HG03139 (cell line): ENCODE measurements at regions not wholly inside any gene's neighbourhood (a gene's known extent, or its start where the extent isn't known, plus 50 kb on each side); places are given as distances from the start of the nearest gene placed in this dataset.
"Not testable (repeated sequence)": the region's sequence is repeated elsewhere in the genome, so short reads cannot be mapped to it uniquely, and the experiment has no call there.

Experiments
- ATAC-seq: cut with Tn5 transposase; IDR thresholded peaks from one replicate; pipeline ENCODE4 v1.9.1; 2021; ENCODE audit not compliant: unreplicated experiment

DNA sequence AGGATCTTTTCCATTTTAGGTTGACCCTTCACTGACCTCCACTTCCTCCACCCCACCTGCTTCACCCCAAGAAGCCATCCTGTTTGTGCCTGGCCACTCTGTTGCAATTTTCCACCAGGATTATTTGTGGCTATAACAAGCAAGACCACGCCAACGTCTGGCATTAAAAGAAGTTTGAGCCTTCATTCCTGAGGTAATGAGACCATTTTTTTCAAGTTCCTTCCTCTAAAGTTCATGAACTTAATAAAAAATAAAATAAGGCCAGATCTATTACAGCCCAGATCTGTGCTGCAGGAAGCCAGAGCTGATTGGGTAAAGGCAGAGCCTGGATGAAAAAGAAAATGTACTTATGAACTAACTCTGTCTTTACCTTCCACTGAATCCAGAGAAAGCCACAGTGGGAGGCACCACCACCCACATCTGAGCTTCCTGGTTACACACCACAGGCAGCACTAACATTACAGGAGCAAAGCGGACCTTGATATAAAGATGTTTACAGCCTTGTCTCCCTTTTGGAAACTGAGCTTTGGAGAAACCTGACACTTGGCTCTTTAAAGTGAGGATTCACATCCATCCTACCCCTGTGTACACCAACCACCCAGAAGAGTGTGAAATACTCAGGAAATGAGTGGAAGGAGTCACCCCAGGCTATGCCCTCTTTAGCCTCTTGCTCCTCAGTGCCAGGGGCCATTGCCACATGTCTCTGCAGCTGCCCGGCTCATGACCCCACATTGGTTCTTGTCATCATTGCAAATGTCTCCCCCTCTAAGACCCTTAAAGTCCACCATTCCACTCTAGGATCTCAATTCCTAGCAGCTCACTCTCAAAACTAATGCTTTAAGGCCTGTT is 293.6 kb downstream of the PLPP3 start:
- no peak for ATAC-seq

DNA sequence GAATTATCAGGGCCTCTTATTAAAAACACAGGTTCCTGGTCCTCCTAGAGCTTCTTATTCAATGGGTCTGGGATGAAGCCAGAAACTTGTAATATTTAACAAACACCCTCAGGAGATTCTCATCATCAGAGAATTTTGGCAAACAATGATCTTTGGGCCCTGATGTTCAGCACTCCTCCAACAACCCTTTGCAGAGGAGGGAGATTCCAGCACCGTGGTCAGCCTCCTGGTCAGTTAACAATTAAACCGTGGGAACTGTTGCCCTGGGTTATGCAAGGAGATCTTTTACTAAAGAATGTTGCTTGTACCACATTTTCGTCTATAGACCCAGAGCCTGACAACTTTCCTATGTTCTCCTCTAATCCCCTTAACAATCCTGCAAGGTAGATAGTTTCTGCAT is 294.4 kb downstream of the PLPP3 start:
- no peak for ATAC-seq

DNA sequence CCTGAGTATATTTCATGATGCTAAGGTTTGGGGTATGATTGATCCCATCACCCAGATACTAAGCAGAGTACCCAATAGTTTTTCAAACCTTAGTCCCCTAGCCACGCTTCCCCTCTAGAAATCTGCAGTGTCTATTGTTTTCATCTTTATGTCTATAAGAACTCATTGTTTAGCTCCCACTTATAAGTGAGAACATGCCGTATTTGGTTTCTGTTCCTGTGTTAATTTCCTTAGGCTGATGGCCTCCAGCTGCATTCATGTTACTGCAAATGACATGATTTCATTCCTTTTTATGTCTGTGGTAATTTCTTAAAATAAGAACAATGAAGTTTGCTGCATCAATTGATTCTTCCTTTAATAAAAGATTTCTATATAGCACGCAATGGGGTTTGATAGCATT is 301.3 kb downstream of the PLPP3 start:
- ATAC-seq = no peak

DNA sequence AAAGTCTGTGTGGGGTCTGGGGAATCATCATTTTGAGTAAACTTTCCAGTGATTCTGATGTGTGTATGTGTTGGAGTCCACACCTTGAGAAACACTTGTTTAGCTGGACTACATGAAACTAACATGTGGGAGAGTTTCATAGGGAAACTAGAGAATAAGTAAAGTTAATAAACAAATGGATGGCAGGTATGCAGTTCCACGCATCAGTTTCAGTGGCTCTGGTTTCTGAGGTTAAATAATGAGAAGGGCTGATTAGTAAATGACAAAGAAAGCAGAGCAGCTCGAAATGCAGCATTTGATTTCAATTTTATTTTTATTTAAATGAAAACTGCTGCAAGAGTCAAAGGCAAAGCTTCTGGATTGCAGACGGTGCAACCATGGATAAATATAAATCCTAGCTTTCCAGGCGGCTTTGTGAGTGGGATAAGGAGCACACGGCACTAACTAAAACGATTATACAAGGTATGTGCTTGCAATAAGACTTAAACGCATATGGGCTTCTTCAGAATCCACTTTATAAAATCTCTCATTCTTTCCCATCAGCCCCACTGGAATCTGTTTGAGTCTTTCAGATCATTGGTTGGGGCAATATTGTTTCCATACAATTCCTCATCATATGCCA is 310.7 kb downstream of the PLPP3 start:
- no peak for ATAC-seq

DNA sequence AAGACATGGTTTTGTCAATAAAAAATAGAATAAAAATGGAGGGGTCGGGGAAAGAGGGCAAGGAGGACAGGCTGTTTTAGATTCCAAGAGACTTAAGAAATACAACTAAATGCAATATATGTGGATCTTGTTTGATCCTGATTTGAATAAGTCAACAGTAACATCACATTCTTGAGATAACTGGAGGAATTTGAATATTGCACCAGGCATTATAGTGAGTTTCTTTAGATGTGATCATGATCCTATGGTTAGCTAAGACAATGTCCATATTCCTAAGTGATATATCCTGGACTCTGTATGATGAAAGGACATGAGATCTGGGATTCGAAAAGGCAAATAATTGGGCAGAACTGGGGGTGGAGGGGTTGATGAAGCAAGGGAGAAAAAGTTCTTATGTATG is 311.8 kb downstream of the PLPP3 start:
- ATAC-seq = no peak

DNA sequence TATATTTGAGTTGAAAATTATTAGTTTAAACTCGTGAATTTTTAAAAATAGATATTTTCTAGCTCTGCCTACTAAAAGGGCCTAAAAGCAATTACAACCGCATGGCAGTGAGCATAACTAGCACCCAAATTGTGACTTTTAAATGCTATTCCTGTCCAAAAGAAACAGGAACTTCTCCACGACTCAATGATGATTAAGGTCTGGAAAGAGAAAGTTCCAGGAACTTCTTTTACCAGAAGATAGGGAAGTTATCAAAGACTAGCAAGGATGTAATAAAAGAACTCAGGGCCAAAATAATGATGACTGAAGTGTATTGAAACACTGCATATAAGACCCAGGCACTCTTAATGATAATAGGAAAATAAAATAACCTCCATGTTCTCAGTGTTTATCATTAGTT is 313.0 kb downstream of the PLPP3 start:
- no peak for ATAC-seq

DNA sequence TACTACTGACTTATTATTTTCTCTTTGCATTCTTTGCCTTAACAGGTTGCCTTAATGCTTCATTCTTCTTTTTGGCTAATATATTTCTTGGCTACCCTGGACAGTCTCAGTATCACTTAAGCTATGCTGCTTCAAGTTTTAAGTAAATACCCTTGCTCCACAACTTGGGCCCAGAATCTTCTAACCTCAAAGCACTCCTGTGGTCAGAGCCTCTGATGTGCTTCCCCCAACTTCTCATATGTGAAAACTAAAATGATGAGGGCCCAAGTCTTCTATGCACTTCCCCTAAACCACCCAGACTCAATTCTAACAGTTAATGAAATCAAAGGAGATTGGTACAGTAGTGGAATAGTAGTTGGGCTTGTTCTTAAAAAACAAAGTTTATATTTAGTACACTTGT is 314.1 kb downstream of the PLPP3 start:
- no peak for ATAC-seq

DNA sequence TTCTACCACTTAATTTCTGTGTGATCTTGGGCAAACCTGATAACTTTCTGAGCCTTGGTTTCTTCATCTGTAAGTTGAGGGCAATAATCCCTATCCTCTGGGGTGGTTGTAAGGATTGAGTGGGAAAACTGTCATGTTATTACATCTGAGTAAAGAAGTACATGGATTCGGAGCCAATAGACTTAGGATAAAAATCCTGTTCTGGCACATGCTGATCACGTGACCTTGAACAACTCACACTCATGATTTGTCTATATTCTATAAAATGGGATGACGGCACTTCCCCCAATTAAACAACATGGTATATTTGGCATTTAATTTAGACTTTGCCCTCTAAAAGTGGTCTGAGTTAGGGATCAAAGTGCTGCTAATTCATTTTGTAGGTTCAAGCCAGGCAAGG is 315.5 kb downstream of the PLPP3 start:
- ATAC-seq = no peak

DNA sequence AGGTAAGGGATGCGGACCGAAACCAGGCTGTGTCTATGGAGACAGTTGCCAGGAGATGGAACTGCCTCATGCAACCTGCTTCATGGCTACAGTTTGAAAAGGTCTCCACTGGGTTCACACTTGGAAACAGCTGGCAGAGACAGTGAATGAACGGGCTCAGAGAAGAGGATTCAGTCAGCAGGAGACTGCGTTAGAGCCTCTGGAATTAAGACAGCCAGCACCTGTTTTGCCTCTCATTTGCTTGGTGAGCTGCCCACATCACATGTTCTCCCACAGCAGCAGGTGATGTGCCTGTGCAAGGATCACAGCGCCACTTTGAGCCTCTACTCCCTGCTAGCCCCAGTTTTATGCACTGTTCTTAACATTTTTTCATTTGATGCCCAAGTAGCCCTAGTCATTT is 321.0 kb downstream of the PLPP3 start:
- no peak for ATAC-seq

DNA sequence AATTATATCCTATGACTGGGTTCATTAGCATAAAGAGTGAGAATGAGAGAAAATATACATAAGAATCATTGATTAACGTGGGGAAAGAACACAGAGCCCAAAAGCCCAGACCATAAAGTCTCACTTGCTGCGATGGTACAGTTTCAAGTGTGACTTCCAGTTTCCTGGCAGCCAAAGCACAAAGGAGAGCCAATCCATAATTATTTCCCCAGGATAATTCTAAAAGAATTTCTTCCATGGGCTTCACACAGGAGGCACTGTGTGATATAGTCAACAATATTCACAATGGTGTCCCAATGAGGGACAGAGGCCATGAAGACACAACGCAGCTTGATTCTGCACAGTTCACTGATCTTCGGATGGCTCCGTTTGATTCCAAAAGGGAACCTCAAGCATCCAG is 321.6 kb downstream of the PLPP3 start:
- no peak for ATAC-seq

DNA sequence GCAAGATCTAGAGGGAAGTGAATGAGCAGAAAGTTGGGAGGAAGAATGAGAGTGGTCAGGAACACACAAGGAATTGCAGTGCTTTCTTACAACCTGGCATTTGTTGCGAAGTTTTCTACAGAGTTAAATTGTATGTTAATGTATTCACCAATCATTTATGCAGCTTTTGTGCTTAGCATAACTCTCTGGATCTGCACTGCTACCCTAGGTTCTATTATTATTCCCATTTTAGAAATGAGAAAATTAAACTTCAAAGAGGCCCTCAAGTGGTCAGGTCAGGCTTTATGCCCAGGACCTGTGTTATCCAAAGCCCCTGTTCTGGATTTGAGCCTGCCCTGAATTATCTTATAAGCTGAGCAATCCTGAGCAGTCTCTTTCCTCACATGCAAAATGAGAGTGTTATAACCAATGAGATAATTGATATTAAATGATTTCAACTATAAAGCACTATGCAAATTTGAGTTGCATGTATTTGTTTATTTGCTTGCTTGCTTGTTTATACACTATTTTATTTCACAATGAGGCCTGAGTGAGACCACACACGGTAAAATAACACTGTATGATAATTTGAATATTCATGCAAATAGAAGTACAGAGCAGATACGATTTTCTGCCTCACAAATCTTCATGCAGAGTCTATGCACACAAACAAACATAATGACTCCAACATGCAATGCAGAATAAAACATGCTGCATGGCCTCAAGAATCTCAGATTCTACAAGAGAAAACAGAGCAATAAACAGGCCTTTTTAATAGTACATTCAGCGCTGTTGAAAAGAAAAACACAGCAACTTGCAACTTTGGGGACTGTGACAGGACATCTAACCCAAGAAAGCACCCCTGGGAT is 323.0 kb downstream of the PLPP3 start:
- no peak for ATAC-seq

DNA sequence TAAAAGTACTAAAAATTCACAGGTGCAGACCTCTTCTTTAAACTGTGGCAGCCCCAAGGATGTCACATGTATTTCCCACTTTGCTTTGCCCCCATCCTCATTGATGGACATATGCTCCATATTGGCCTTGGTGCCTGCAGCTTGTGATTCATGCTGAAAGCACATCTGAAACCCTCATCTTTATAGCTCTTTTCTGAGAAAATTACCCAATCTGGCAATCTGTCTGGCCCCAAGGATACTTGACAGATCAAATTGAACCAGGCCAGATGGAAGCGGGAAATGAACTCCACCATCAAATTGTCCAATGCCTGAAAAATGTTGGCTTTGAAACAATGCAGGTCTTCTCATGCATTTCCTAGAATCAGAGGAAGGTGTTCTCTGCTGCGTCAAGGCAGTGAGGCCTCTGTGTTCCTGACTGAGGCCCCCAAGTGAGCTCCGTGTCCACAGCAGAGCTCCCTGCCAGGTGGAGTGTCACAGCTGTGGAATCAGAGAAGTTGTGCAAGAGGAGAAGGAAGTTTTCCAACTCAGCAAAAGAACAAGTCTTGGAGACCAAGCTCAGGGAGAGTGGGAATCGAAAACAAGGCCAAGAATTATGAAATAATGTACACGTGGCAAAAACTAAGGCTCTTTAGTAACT is 323.7 kb downstream of the PLPP3 start:
- no peak for ATAC-seq

DNA sequence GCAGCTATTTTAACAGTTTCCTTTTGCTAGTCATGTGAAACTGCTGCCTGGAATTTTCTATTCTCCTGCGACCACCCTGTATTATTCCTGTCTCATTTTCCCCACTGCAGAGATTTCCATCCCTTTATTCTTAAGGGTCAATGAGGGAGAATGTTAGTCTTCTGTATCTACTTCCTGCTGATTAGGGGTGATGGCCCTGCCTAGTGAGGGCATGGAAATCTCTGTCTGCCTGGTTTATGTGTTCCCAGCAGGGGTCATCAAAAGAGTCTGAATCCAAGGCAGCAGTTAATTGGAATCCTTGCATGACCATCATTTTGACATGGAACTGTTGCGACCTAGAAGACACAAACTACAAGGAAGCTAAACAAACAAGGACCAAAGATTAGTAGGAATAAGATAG is 325.2 kb downstream of the PLPP3 start:
- no peak for ATAC-seq

DNA sequence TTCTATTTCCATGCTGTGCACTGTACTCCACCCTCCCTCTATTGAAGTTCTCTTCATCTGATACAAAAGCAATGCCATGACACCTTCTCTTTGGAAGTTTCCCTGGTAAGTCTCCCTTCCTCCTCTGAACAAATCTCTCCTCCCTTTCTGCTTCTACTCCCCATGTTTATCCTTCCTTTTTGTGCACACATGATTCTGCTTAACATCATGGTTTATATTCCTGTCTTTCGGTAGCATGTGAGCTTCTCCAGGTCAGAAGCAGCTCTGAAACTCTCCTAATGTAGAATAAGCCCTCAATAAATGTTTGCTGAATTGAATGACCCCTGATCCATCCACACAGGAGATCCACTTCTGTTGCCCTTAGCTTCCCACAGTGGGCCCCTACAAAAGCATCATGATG is 328.6 kb downstream of the PLPP3 start:
- no peak for ATAC-seq

DNA sequence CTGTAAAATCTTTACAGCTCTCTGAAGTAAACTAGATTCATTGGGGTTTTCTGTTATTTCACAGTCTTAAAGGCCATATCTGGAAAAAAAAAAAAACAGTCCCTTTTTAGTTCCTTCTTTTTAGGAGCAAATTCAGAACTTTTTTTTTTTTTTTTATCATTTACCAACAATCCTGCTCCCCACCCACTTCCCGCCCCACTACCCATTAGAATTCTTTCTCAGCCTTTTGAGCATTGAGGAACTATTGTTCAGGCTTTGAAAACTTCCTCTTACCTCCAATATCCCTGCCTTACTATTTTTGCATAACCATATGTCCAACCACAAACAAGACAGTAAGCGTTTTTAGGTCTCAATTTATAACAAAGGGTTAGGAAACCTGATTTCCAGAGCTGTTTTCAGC is 330.1 kb downstream of the PLPP3 start:
- ATAC-seq = no peak

DNA sequence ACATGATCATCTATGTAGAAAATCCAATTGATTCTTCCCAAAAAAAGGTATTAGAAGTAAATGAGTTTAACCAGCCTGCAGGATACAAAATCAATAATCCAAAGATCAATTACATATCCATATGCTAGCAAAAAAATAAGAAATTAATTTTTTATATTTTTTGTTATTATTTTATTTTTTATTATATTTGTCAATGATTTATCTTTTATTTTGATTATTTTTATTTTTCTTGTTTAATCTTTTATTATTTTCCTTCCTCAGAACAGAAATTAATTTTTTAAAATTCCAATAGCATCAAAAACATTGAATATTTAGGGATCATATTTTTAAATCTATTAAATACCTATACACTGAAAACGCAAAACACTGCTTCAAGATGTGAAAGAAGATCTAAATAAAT is 331.2 kb downstream of the PLPP3 start:
- no peak for ATAC-seq

DNA sequence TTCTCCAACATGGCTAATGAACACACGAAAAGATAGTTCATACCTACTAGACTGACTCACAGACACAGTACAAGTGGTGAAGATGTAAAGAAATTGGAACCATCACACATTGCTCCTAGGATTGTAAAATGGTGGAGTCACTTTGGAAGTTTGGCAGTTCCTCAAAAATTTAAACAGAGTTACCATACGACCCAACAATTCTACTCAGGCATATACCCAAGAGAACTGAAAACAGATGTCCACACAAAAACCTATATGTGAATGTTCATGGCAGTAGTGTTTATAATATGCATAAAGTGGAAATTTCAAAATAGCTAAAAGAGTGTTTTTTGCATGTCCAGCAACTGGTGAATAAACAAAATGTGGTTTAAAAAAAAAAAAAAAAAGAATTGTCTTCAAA is 332.6 kb downstream of the PLPP3 start:
- not testable (repeated sequence) for ATAC-seq

DNA sequence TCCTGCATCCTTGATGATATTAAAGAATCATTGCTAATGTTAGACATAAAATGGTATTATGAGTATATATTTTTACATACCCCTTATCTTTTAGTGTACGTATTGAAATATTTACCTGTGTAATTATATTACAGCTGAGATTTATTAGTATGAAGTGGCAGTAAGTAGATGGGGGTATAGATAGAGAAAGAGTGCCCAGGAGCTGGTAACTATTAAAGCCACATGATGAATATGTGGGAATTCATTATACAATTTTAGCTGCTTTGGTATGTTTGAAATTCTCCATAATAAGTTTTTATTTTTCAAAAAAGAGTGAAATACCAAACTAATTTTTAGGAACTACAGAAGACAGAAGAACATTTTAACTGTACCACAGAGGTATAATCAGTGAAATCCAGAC is 339.0 kb downstream of the PLPP3 start:
- ATAC-seq = no peak

DNA sequence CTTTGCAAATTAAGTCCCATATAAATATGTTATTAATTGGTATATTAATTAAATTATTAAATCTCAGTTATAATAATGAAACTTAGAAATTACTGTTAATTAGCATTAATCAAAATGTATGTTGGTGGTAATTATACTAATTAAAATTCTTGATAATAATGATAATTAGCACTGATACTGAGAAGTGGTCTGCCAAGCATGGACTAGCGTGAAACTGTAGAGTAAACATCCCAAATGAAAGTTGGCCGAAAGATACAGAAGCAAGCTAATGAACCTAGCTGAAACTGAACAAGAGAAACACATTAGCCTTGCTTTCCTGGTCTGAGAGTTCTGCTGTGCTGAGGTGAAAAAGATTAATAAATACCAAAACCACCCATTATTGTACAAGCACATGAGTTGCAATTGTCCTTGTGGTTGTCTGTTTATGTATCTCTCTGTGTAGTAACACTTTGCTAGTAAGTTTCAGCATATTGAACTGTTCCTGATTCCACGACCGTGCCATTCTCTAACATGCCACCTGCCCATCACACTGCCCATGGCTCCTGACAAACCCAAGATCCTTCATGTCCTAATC is 341.8 kb downstream of the PLPP3 start:
- no peak for ATAC-seq

DNA sequence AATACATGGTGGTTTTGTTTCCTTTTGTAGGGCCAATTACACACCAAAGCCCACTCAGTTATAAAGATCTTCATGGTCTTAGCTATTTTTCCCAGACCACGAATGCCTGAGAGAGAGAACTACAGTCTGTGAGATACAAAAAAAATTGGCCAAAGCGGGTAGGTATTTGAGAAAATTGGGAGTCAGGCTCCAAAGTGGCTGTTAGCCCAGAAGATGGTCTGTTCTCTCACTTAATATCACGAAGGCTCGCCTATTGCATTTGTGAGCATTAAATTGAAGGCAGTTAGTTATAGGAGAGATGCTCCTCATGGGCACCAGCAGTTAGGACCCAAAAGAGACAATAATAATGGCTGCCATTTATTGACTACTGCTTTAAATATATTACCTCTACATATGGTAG is 342.7 kb downstream of the PLPP3 start:
- ATAC-seq = no peak

DNA sequence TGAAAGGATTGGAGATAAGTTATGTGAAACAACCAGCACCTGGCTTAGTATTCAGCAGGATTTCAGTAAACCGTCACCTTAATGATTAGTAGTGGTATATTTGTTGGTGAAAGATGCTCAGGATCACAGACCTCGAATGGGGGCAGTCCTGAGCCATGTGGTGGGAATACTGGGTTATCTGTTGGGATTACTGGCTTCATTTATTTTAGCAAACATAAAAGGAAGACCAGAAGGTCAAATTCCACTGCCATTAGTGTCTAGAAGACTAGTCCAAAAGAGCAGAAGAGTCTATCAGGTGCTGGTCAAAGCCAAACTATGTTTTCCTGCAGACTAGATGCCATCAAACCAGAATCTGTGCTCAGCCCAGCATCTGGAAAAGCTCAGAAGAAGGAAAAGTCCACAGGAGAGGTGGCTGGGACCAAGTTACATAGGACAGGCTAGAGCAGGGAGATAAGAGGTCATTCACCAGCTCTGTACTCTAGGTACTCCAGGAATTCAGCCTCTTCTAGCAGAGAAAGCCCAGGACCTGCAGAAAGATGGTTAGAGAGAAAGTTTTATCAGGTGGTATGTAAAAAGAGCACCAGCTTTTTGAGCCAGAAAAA is 343.4 kb downstream of the PLPP3 start:
- ATAC-seq = no peak
